T-helper 2 cell (primary cell): ENCODE measurements at regions not wholly inside any gene's neighbourhood (a gene's known extent, or its start where the extent isn't known, plus 50 kb on each side); places are given as distances from the start of the nearest gene placed in this dataset.
"Not testable (repeated sequence)": the region's sequence is repeated elsewhere in the genome, so short reads cannot be mapped to it uniquely, and the experiment has no call there.

Experiments used
- DNase-seq, 5 experiments: peaks; one replicate each; pipeline versions ENCODE4 v3.0.0 to v3.0.0-alpha.2; 2012 to 2022

GRCh38 chr3:174462916-174463315 lies 396.2 kb upstream of the NAALADL2 start:
- no peak for DNase-seq

- no peak for DNase-seq
Observed at GRCh38 chr3:174465177-174465576, 394.0 kb upstream of the NAALADL2 start.

GRCh38 chr3:174466471-174467054 lies 392.6 kb upstream of the NAALADL2 start:
- no peak for DNase-seq

- no peak for DNase-seq
Observed at GRCh38 chr3:174477491-174477890, 381.6 kb upstream of the NAALADL2 start.

- no peak for DNase-seq
Observed at GRCh38 chr3:174480767-174481166, 378.4 kb upstream of the NAALADL2 start.

- no peak for DNase-seq
Observed at GRCh38 chr3:174482541-174482940, 376.6 kb upstream of the NAALADL2 start.

DNA sequence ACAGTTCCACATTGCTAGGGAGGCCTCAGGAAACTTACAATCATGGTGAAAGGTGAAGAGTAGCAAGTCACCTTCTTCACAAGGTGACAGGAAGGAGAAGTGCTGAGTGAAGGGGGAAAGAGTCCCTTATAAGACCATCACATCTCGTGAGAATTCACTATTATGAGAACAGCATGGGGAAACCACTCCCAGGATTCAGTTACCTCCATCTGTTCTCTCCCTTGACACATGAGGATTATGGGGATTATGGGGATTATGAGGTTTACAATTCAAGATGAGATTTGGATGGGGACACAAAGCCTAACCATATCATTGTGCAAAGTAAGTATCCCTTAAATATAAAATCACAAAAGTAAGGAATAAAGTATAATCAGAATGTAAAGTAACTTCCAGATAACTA lies 375.9 kb upstream of the NAALADL2 start:
- no peak for DNase-seq

DNA sequence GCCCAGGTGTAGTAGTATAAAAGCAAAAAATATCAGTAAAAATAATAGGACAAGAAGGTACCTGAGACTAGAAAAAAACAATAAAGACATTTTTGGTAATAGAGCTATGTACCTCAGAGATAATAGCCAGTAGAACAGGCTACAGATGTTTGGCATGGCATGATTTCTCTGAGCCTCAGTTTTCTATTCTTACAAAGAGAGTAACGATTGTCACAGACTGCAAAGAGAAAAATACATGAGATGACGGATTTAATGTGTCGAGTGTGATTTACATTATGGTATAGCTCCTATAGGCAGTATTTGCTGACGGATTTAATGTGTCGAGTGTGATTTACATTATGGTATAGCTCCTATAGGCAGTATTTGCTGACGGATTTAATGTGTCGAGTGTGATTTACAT lies 375.3 kb upstream of the NAALADL2 start:
- not testable (repeated sequence) for DNase-seq

DNA sequence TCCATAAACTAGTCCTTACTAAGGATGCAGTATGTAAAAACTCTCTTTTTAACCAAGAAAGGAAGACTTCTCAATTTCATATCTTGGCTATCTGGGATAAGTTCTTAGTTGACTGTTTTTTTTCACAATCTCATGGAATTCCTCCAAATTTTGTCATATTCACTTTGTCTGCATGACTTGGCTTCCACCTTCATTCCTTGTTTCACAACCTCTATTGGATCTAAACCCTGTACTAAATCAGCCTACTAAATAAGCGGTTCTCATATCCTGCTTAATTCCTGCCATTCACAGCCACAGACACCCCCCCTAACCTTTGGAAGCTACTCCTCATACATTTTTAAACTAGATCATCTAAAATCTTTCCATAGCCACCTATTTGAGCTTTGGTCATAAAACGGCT lies 370.6 kb upstream of the NAALADL2 start:
- DNase-seq, result no peak

DNA sequence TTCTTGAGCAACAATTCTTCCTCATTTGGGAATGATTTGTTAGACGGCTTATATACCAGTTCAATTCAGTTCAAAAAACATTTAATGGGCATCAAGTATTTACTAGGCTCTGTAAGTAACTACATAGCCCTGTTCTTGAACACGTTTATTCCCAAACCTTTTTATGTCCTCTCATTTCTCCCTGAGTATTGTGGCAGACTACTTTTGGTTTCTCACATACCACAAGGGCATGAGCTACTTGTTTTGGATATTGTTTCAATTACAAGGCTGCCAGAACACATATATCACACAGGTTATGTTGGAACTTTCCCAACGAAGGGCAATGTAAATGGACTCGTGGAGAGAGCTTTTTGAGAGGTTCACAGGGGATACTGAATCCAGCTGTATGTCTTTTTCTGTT lies 363.8 kb upstream of the NAALADL2 start:
- no peak for DNase-seq

DNA sequence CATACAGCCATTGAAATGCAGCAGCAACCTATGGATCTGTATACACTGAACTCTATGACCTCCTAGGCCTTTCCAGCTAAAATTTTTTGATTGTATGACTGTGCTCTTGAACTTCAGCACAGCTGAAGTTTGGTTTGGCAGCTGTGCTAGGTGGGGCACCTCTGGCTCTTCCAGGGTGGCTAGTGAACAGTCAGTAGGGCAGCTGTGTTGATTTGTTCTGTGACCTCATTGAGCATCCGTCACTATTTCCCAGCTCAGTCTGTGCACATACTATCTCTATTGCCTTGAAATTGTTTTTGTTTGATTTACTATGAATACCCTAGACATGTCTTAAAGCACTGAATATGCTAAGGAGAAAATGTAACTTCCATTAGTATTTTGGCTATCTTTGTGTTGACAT lies 363.2 kb upstream of the NAALADL2 start:
- no peak for DNase-seq

GRCh38 chr3:174498638-174499037 lies 360.5 kb upstream of the NAALADL2 start:
- no peak for DNase-seq

- no peak for DNase-seq
Observed at GRCh38 chr3:174505266-174505665, 353.9 kb upstream of the NAALADL2 start.

DNA sequence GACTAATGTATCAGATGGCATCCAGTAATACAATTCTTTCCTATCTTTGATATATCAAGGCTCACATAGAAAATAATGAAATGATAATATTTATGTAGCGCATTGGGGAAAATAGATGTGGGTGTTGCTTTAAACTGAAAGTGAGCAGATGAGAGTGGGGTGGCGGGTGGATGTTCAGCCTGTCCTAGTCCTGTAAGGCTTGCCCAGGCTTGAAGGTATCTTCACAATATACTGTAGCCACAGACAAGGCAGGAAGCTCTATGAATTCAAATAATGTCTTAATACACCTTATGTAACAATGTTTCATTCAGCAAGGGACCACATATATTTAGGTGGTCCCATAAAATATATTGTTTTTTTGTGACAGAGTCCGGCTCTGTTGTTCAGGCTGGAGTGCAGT lies 334.9 kb upstream of the NAALADL2 start:
- DNase-seq, result no peak

DNA sequence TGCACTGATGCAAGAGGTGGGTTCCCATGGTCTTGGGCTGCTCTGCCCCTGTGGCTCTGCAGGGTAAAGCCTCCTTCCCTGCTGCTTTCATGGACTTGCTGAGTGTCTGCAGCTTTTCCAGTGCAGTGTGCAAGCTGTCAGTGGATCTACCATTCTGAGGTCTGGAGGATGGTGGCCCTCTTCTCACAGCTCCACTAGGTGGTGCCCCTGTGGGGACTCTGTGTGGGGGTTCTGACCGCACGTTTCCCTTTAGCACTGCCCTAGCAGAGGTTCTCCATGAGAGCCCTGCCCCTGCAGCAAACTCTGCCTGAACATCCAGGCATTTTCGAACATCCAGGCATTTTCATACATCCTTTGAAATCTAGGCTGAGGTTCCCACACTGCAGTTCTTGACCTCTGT lies 329.8 kb upstream of the NAALADL2 start:
- no peak for DNase-seq

GRCh38 chr3:174531262-174531982 lies 327.7 kb upstream of the NAALADL2 start:
- DNase-seq, result no peak

- DNase-seq, result no peak
Observed at GRCh38 chr3:174532216-174532615, 326.9 kb upstream of the NAALADL2 start.

GRCh38 chr3:174532776-174533175 lies 326.4 kb upstream of the NAALADL2 start:
- DNase-seq, result no peak

DNA sequence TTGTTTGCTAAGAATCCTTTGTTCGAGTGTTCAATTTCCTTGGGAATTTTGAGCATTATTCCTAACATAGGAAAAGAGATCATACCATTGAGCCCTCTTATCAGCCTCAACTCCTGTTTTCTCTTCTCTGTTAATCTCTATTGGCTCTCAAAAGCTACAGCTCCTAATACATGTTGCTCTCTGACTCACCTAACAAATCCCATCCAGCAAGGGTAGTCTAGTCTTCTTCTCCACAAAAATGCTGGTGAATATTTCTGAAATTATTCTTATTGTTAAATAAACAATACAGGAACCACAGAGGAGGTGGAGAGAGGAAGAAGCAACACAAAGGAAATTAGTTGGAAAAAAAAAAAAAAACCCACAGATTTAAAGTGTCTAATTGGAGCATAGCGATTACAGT lies 325.8 kb upstream of the NAALADL2 start:
- DNase-seq, result no peak

DNA sequence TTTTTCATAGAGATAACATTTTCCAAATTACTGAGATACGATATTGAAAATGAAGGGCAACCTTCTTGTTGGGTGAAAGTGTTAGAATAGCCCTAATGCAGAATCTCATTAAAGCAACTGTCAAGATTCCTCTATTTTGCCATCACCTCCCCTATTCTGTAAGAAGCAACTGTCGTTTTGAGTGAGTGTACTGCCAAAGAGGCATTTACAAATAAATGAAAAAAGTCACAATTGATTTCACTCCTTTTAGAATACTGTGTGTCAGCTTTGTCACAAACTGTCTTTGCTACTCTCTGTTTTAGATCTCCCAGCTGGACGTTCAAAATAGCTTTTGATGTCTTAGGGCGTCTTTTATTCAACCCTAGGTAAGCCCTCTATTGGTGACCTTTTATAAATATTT lies 322.8 kb upstream of the NAALADL2 start:
- DNase-seq, result no peak

DNA sequence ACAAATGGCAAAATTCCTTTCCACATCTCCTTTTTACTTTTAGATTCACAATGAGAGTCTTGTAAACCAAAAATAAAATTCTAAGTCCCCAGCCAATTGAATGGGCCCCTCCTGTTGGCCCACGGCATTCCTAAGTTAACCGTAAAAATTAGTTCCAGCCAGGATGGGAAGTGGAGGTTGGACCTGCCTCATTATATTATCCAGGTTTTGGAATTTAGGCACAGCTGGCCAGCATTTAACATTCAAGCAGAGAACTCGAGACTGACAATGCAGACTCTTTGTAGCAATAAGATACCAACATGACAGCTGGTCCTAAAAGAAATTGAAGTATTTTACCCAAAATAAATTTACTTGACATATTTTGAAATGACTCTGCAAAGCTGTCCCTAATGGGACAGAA lies 321.0 kb upstream of the NAALADL2 start:
- no peak for DNase-seq

DNA sequence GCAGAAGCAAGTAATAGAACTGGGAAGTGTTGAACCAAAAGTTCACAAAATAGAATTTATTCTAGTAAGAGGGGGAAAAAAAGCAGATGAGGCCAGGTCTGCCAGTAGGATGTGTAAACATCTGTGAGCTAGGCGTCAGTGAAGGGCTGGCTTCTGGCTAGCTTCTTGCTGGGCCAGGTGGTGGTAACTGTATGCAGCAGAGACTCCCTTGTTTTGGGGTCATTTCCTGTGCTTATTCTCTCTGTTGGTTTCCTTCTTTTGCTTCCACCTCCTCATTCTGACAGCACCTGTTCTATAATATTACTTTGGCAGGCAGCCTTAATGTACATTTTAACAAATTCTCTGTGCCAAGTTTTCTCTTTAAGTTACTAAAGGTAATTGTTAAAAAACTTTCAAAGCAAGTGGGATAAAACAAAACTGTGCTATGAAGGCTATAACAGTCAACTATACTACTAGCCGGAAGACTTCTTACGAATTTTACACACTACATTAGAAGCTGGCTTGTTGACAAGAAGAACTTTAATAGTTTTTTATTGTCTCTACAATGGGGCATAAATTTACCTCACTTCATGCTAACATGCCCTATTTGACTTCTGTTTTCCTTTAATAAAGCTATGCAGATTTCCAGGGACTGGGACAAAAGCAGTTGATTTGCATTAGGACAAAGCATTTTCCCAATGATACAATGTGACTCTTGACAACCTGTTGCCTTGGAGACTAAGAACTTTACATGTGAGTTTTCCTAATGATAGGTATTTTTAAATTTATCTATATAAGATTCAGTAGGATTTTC lies 318.8 kb upstream of the NAALADL2 start:
- no peak for DNase-seq

GRCh38 chr3:174541708-174542315 lies 317.3 kb upstream of the NAALADL2 start:
- DNase-seq, result no peak
